ENCODE measurements at regions not wholly inside any gene's neighbourhood (a gene's known extent, or its start where the extent isn't known, plus 50 kb on each side); places are given as distances from the start of the nearest gene placed in this dataset.

GRCh38 chr5:167820101-167820990 lies 471.1 kb upstream of the WWC1 start:
- no peaks in the 10 kb centered on the region for H3K9me3 Mint-ChIP-seq
- DNase-seq (ENCODE audit: low spot score) = no peak
- no peaks in the 10 kb centered on the region for H3K36me3 Mint-ChIP-seq (ENCODE audit: low read depth)
- H3K27ac Mint-ChIP-seq = no peak overlapping the region
- H3K4me3 Mint-ChIP-seq = no peak overlapping the region
- no peaks in the 10 kb centered on the region for H3K4me1 Mint-ChIP-seq (ENCODE audit: low read depth)
- H3K27me3 Mint-ChIP-seq (ENCODE audit: low read depth) = no peaks in the 10 kb centered on the region

GRCh38 chr5:167821151-167821550 lies 470.3 kb upstream of the WWC1 start:
- H3K4me3 Mint-ChIP-seq = no peak overlapping the region
- H3K27ac Mint-ChIP-seq = no peak overlapping the region
- H3K27me3 Mint-ChIP-seq (ENCODE audit: low read depth) = no peaks in the 10 kb centered on the region
- no peaks in the 10 kb centered on the region for H3K36me3 Mint-ChIP-seq (ENCODE audit: low read depth)
- no peaks in the 10 kb centered on the region for H3K4me1 Mint-ChIP-seq (ENCODE audit: low read depth)
- no peak for DNase-seq (ENCODE audit: low spot score)
- no peaks in the 10 kb centered on the region for H3K9me3 Mint-ChIP-seq

GRCh38 chr5:167821669-167822068 lies 469.8 kb upstream of the WWC1 start:
- Mint-ChIP-seq H3K4me1 (ENCODE audit: low read depth) (no peaks in the 10 kb centered on the region), H3K27ac (no peak overlapping the region), H3K4me3 (no peak overlapping the region), H3K36me3 (ENCODE audit: low read depth) (no peaks in the 10 kb centered on the region), H3K27me3 (ENCODE audit: low read depth) (no peaks in the 10 kb centered on the region), H3K9me3 (no peaks in the 10 kb centered on the region)
- no peak for DNase-seq (ENCODE audit: low spot score)

GRCh38 chr5:167822241-167822640 lies 469.2 kb upstream of the WWC1 start:
- no peaks in the 10 kb centered on the region for H3K4me1 Mint-ChIP-seq (ENCODE audit: low read depth)
- no peaks in the 10 kb centered on the region for H3K27me3 Mint-ChIP-seq (ENCODE audit: low read depth)
- H3K9me3 Mint-ChIP-seq = no peaks in the 10 kb centered on the region
- no peak overlapping the region for H3K4me3 Mint-ChIP-seq
- DNase-seq (ENCODE audit: low spot score) = no peak
- no peaks in the 10 kb centered on the region for H3K36me3 Mint-ChIP-seq (ENCODE audit: low read depth)
- no peak overlapping the region for H3K27ac Mint-ChIP-seq

GRCh38 chr5:167823405-167823804 lies 468.0 kb upstream of the WWC1 start:
- Mint-ChIP-seq H3K4me3 (no peak overlapping the region), H3K36me3 (ENCODE audit: low read depth) (no peaks in the 10 kb centered on the region), H3K27me3 (ENCODE audit: low read depth) (no peaks in the 10 kb centered on the region), H3K27ac (no peak overlapping the region), H3K9me3 (no peaks in the 10 kb centered on the region), H3K4me1 (ENCODE audit: low read depth) (no peaks in the 10 kb centered on the region)
- no peak for DNase-seq (ENCODE audit: low spot score)

GRCh38 chr5:167827766-167828165 lies 463.7 kb upstream of the WWC1 start:
- Mint-ChIP-seq H3K4me1 (ENCODE audit: low read depth) (no peaks in the 10 kb centered on the region), H3K27ac (no peak overlapping the region), H3K9me3 (no peaks in the 10 kb centered on the region), H3K4me3 (no peak overlapping the region), H3K27me3 (ENCODE audit: low read depth) (no peaks in the 10 kb centered on the region), H3K36me3 (ENCODE audit: low read depth) (no peaks in the 10 kb centered on the region)
- DNase-seq (ENCODE audit: low spot score) = no peak

- Mint-ChIP-seq H3K4me1 (ENCODE audit: low read depth) (no peaks in the 10 kb centered on the region), H3K9me3 (no peaks in the 10 kb centered on the region), H3K27me3 (ENCODE audit: low read depth) (no peaks in the 10 kb centered on the region), H3K4me3 (no peak overlapping the region), H3K27ac (no peak overlapping the region), H3K36me3 (ENCODE audit: low read depth) (no peaks in the 10 kb centered on the region)
- DNase-seq (ENCODE audit: low spot score) = no peak
Observed at GRCh38 chr5:167831754-167832504, 459.5 kb upstream of the WWC1 start.

GRCh38 chr5:167832609-167833008 lies 458.8 kb upstream of the WWC1 start:
- no peak overlapping the region for H3K27ac Mint-ChIP-seq
- H3K4me3 Mint-ChIP-seq = no peak overlapping the region
- H3K4me1 Mint-ChIP-seq (ENCODE audit: low read depth) = no peaks in the 10 kb centered on the region
- H3K9me3 Mint-ChIP-seq = no peaks in the 10 kb centered on the region
- no peaks in the 10 kb centered on the region for H3K27me3 Mint-ChIP-seq (ENCODE audit: low read depth)
- H3K36me3 Mint-ChIP-seq (ENCODE audit: low read depth) = no peaks in the 10 kb centered on the region
- DNase-seq (ENCODE audit: low spot score) = no peak

- DNase-seq (ENCODE audit: low spot score) = no peak
- H3K4me3 Mint-ChIP-seq = no peak overlapping the region
- H3K27ac Mint-ChIP-seq = no peak overlapping the region
- no peaks in the 10 kb centered on the region for H3K4me1 Mint-ChIP-seq (ENCODE audit: low read depth)
- no peaks in the 10 kb centered on the region for H3K36me3 Mint-ChIP-seq (ENCODE audit: low read depth)
- H3K27me3 Mint-ChIP-seq (ENCODE audit: low read depth) = no peaks in the 10 kb centered on the region
- H3K9me3 Mint-ChIP-seq = no peaks in the 10 kb centered on the region
Observed at GRCh38 chr5:167833456-167833855, 458.0 kb upstream of the WWC1 start.

GRCh38 chr5:167835146-167835545 lies 456.3 kb upstream of the WWC1 start:
- DNase-seq (ENCODE audit: low spot score) = no peak
- Mint-ChIP-seq H3K27me3 (ENCODE audit: low read depth) (no peaks in the 10 kb centered on the region), H3K27ac (no peak overlapping the region), H3K36me3 (ENCODE audit: low read depth) (no peaks in the 10 kb centered on the region), H3K4me1 (ENCODE audit: low read depth) (no peaks in the 10 kb centered on the region), H3K4me3 (no peak overlapping the region), H3K9me3 (no peaks in the 10 kb centered on the region)

GRCh38 chr5:167837127-167837526 lies 454.3 kb upstream of the WWC1 start:
- H3K27ac Mint-ChIP-seq = no peak overlapping the region
- no peaks in the 10 kb centered on the region for H3K27me3 Mint-ChIP-seq (ENCODE audit: low read depth)
- H3K4me3 Mint-ChIP-seq = no peak overlapping the region

GRCh38 chr5:167839065-167839464 lies 452.4 kb upstream of the WWC1 start:
- H3K27me3 Mint-ChIP-seq (ENCODE audit: low read depth) = no peaks in the 10 kb centered on the region
- no peak for DNase-seq (ENCODE audit: low spot score)
- no peaks in the 10 kb centered on the region for H3K9me3 Mint-ChIP-seq
- H3K27ac Mint-ChIP-seq = no peak overlapping the region
- H3K36me3 Mint-ChIP-seq (ENCODE audit: low read depth) = no peaks in the 10 kb centered on the region
- no peak overlapping the region for H3K4me3 Mint-ChIP-seq
- no peaks in the 10 kb centered on the region for H3K4me1 Mint-ChIP-seq (ENCODE audit: low read depth)

More at GRCh38 chr5:167837127-167837526, 454.3 kb upstream of the WWC1 start:
- Mint-ChIP-seq H3K9me3 (no peaks in the 10 kb centered on the region), H3K4me1 (ENCODE audit: low read depth) (no peaks in the 10 kb centered on the region), H3K36me3 (ENCODE audit: low read depth) (no peaks in the 10 kb centered on the region)
- no peak for DNase-seq (ENCODE audit: low spot score)

GRCh38 chr5:167840527-167841130 lies 450.8 kb upstream of the WWC1 start:
- Mint-ChIP-seq H3K36me3 (ENCODE audit: low read depth) (no peaks in the 10 kb centered on the region), H3K4me1 (ENCODE audit: low read depth) (no peaks in the 10 kb centered on the region), H3K9me3 (no peaks in the 10 kb centered on the region), H3K27ac (no peak overlapping the region), H3K27me3 (ENCODE audit: low read depth) (no peaks in the 10 kb centered on the region), H3K4me3 (no peak overlapping the region)
- no peak for DNase-seq (ENCODE audit: low spot score)

GRCh38 chr5:167843881-167844572 lies 447.4 kb upstream of the WWC1 start:
- no peak for DNase-seq (ENCODE audit: low spot score)
- no peaks in the 10 kb centered on the region for H3K36me3 Mint-ChIP-seq (ENCODE audit: low read depth)
- no peak overlapping the region for H3K27ac Mint-ChIP-seq
- H3K27me3 Mint-ChIP-seq (ENCODE audit: low read depth) = no peaks in the 10 kb centered on the region
- no peaks in the 10 kb centered on the region for H3K9me3 Mint-ChIP-seq
- H3K4me3 Mint-ChIP-seq = no peak overlapping the region
- no peaks in the 10 kb centered on the region for H3K4me1 Mint-ChIP-seq (ENCODE audit: low read depth)
